Natural killer cell (primary cell): ENCODE measurements at regions not wholly inside any gene's neighbourhood (a gene's known extent, or its start where the extent isn't known, plus 50 kb on each side); places are given as distances from the start of the nearest gene placed in this dataset.

Experiments used
- ATAC-seq, 3 donors: fragments of 150-1000 bp in 2 of 3; fragments of 200-7000 bp in 1 of 3; cut with Tn5 transposase; 1 replicate in 1 of 3; 2 replicates in 2 of 3; pipeline ENCODE4 v1.10.0; 2021; ENCODE audit warnings: mild to moderate bottlenecking in 2 of 3, moderate library complexity in 2 of 3
- DNase-seq, 2 donors: peaks; one replicate each; pipeline versions ENCODE4 v3.0.0 to v3.0.0-alpha.2; 2013 to 2021; ENCODE audit warnings: mixed read lengths in 1 of 2
- H3K27ac ChIP-seq: one replicate; pipeline ENCODE4 v1.5.1; 2013; ENCODE audit warnings: mild to moderate bottlenecking, low read length
- H3K27me3 ChIP-seq: one replicate; pipeline ENCODE4 v1.6.1; 2013; ENCODE audit warnings: low read length; ENCODE audit not compliant: control insufficient read depth, insufficient read depth
- H3K36me3 ChIP-seq: one replicate; pipeline ENCODE4 v1.6.1; 2013; ENCODE audit warnings: low read length; ENCODE audit not compliant: control insufficient read depth, insufficient read depth
- H3K4me1 ChIP-seq: one replicate; pipeline ENCODE4 v1.6.1; 2013; ENCODE audit warnings: low read length; ENCODE audit not compliant: control insufficient read depth, insufficient read depth
- H3K4me3 ChIP-seq: one replicate; pipeline ENCODE4 v1.5.1; 2013; ENCODE audit warnings: low read length
- H3K9me3 ChIP-seq: one replicate; pipeline ENCODE4 v1.6.1; 2013; ENCODE audit warnings: low read length; ENCODE audit not compliant: control insufficient read depth, insufficient read depth
- H3K27ac Mint-ChIP-seq, 2 donors: one replicate each; pipeline ENCODE4 v1.8.0; 2022; ENCODE audit warnings: mild to moderate bottlenecking in 2 of 2, mixed read lengths in 2 of 2, moderate library complexity in 1 of 2
- H3K27me3 Mint-ChIP-seq, 2 donors: one replicate each; pipeline ENCODE4 v1.8.0; 2022; ENCODE audit warnings: low read depth in 2 of 2, mixed read lengths in 2 of 2
- H3K36me3 Mint-ChIP-seq: one replicate; pipeline ENCODE4 v1.8.0; 2022; ENCODE audit warnings: mixed read lengths
- H3K4me1 Mint-ChIP-seq, 2 donors: one replicate each; pipeline ENCODE4 v1.8.0; 2022; ENCODE audit warnings: mixed read lengths in 2 of 2
- H3K4me3 Mint-ChIP-seq: one replicate; pipeline ENCODE4 v1.8.0; 2022; ENCODE audit warnings: mild to moderate bottlenecking, moderate library complexity, mixed read lengths
- H3K9me3 Mint-ChIP-seq, 2 donors: one replicate each; pipeline ENCODE4 v1.8.0; 2022; ENCODE audit warnings: mixed read lengths in 2 of 2
- CTCF ChIP-seq: fragments of 200-600 bp; IDR thresholded peaks from one replicate; pipeline ENCODE4 v1.8.0; 2022; ENCODE audit warnings: antibody characterized with exemption
- WGBS: methylation state at CpG from one replicate; pipeline ENCODE4 v1.1.7; 2013; ENCODE audit warnings: missing lambda C conversion rate; ENCODE audit not compliant: insufficient coverage; 5-methylcytosine and 5-hydroxymethylcytosine counted together
- intact Hi-C: fragments of 100-400 bp; cut with micrococcal nuclease; formaldehyde crosslinking; loops from one replicate; pipeline ENCODE4 v1.14.2; 2022

- Histone ChIP-seq H3K27me3 (no peaks in the 10 kb centered on the region), H3K27ac (no peak overlapping the region), H3K4me3 (no peak overlapping the region), H3K36me3 (no peaks in the 10 kb centered on the region), H3K4me1 (no peaks in the 10 kb centered on the region), H3K9me3 (no peaks in the 10 kb centered on the region)
- TF ChIP-seq CTCF = no peak
- Mint-ChIP-seq H3K36me3 (no peaks in the 10 kb centered on the region), H3K9me3 (no peaks in the 10 kb centered on the region), H3K4me1 (no peaks in the 10 kb centered on the region), H3K4me3 (no peak overlapping the region), H3K27me3 (peaks cover 5 to 31% of the 10 kb centered on the region in 2 donors), H3K27ac (no peak overlapping the region)
- DNase-seq (no peak), ATAC-seq (no peak)
- 71% methylated on average over 2 of the region's 2 CpGs for WGBS
- intact Hi-C loops = loop anchor here (10.0 kb wide), 1 partner anchor 1842 kb away; the partner anchor contains the start of gene EPHA4
These were observed 105.7 kb downstream of the SLC4A3 start for GRCh38 chr2:219733106-219733505.

GRCh38 chr2:219733746-219734145 is 106.3 kb downstream of the SLC4A3 start:
- H3K27ac Mint-ChIP-seq = no peak overlapping the region
- ATAC-seq = no peak
- no peaks in the 10 kb centered on the region for H3K36me3 Mint-ChIP-seq
- H3K4me1 ChIP-seq = no peaks in the 10 kb centered on the region
- no peak overlapping the region for H3K4me3 ChIP-seq
- no peaks in the 10 kb centered on the region for H3K9me3 ChIP-seq
- 82% methylated on average over 2 of the region's 2 CpGs for WGBS
- H3K36me3 ChIP-seq = no peaks in the 10 kb centered on the region
- H3K4me3 Mint-ChIP-seq = no peak overlapping the region
- H3K9me3 Mint-ChIP-seq = no peaks in the 10 kb centered on the region
- DNase-seq = no peak
- intact Hi-C loops = loop anchor here (10.0 kb wide), 1 partner anchor 1841 kb away; the partner anchor contains the start of gene EPHA4
- TF ChIP-seq CTCF = no peak
- H3K27me3 ChIP-seq = no peaks in the 10 kb centered on the region
- peaks cover 5 to 31% of the 10 kb centered on the region in 2 donors for H3K27me3 Mint-ChIP-seq
- no peak overlapping the region for H3K27ac ChIP-seq
- H3K4me1 Mint-ChIP-seq = no peaks in the 10 kb centered on the region

GRCh38 chr2:219736209-219736608 is 108.8 kb downstream of the SLC4A3 start:
- Mint-ChIP-seq H3K27me3 (peaks cover 5 to 31% of the 10 kb centered on the region in 2 donors), H3K9me3 (no peaks in the 10 kb centered on the region), H3K4me3 (no peak overlapping the region), H3K4me1 (no peaks in the 10 kb centered on the region), H3K27ac (no peak overlapping the region), H3K36me3 (no peaks in the 10 kb centered on the region)
- H3K4me3 ChIP-seq = no peak overlapping the region
- 27% methylated on average over 3 of the region's 3 CpGs for WGBS
- H3K9me3 ChIP-seq = no peaks in the 10 kb centered on the region
- no peak overlapping the region for H3K27ac ChIP-seq
- no peak for TF ChIP-seq CTCF
- no peaks in the 10 kb centered on the region for H3K4me1 ChIP-seq
- peak in 1 of 2 donors; percentile 33 for DNase-seq
- no peaks in the 10 kb centered on the region for H3K36me3 ChIP-seq
- intact Hi-C loops = loop anchor here (10.0 kb wide), 1 partner anchor 1839 kb away; the partner anchor contains the start of gene EPHA4
- no peak for ATAC-seq
- no peaks in the 10 kb centered on the region for H3K27me3 ChIP-seq

GRCh38 chr2:219737270-219737691 is 109.9 kb downstream of the SLC4A3 start:
- no peaks in the 10 kb centered on the region for H3K4me1 Mint-ChIP-seq
- 89% methylated on average over 4 of the region's 4 CpGs for whole genome bisulfite sequencing
- peaks cover 3 to 28% of the 10 kb centered on the region in 2 donors for H3K27me3 Mint-ChIP-seq
- Histone ChIP-seq H3K4me1 (no peaks in the 10 kb centered on the region), H3K36me3 (no peaks in the 10 kb centered on the region), H3K27me3 (no peaks in the 10 kb centered on the region), H3K4me3 (no peak overlapping the region), H3K27ac (no peak overlapping the region), H3K9me3 (no peaks in the 10 kb centered on the region)
- no peaks in the 10 kb centered on the region for H3K9me3 Mint-ChIP-seq
- H3K4me3 Mint-ChIP-seq = no peak overlapping the region
- intact Hi-C loops = loop anchor here (10.0 kb wide), 1 partner anchor 1838 kb away; the partner anchor contains the start of gene EPHA4
- H3K36me3 Mint-ChIP-seq = no peaks in the 10 kb centered on the region
- DNase-seq (no peak), ATAC-seq (no peak)
- H3K27ac Mint-ChIP-seq = no peak overlapping the region
- TF ChIP-seq CTCF = no peak
